PC-9 (cell line): ENCODE measurements at regions not wholly inside any gene's neighbourhood (a gene's known extent, or its start where the extent isn't known, plus 50 kb on each side); places are given as distances from the start of the nearest gene placed in this dataset.

Experiments
- BruUV-seq: library from RNA; stranded (reverse); fragments of 400-500 nt; replicated peaks from 2 replicates; lab custom pipeline; 2021; lab: Mats Ljungman, UMichigan
- CTCF ChIA-PET: fragments of 300-600 bp; sonication (Branson Sonifier 250); formaldehyde crosslinking; loops from one replicate; lab custom pipeline; 2022; ENCODE audit warnings: antibody characterized with exemption; lab: Charles Lee
- POLR2A ChIA-PET: fragments of 300-600 bp; sonication (Branson Sonifier 250); formaldehyde crosslinking; loops from one replicate; lab custom pipeline; 2022; ENCODE audit warnings: antibody characterized with exemption; ENCODE audit not compliant: unreplicated experiment; lab: Charles Lee
- DNase-seq, 2 experiments: peaks; one replicate each; pipeline versions ENCODE4 v3.0.0 to v3.0.0-alpha.2; 2015 to 2022; ENCODE audit warnings: mixed read lengths in 1 of 2
- H2AFZ ChIP-seq: fragments of 200-600 bp; sonication (generic); 2 replicates; pipeline ENCODE4 v1.8.1; 2017; ENCODE audit warnings: antibody characterized with exemption
- H3F3A ChIP-seq: fragments of 200-600 bp; sonication (generic); 2 replicates; pipeline ENCODE4 v1.8.1; 2017; ENCODE audit warnings: antibody characterized with exemption, mild to moderate bottlenecking, low read depth; ENCODE audit not compliant: insufficient read depth
- H3K27ac ChIP-seq: fragments of 200-600 bp; sonication (generic); 2 replicates; pipeline ENCODE4 v1.6.1; 2016; ENCODE audit warnings: mixed run types
- H3K27me3 ChIP-seq: fragments of 200-600 bp; sonication (generic); 2 replicates; pipeline ENCODE4 v1.6.1; 2016; ENCODE audit warnings: low read depth, mixed run types; ENCODE audit not compliant: insufficient read depth
- H3K36me3 ChIP-seq: fragments of 200-600 bp; sonication (generic); 2 replicates; pipeline ENCODE4 v1.6.1; 2016; ENCODE audit warnings: low read depth, mixed run types
- H3K4me1 ChIP-seq: fragments of 200-600 bp; sonication (generic); replicated peaks from 2 replicates; pipeline ENCODE4 v1.6.1; 2016; ENCODE audit warnings: mixed run types; ENCODE audit not compliant: insufficient read depth
- H3K4me2 ChIP-seq: fragments of 200-600 bp; sonication (generic); 2 replicates; pipeline ENCODE4 v1.6.1; 2017; ENCODE audit warnings: mixed run types
- H3K4me3 ChIP-seq: fragments of 200-600 bp; sonication (generic); 2 replicates; pipeline ENCODE4 v1.6.1; 2016; ENCODE audit warnings: mixed run types
- H3K79me2 ChIP-seq: fragments of 200-600 bp; sonication (generic); 2 replicates; pipeline ENCODE4 v1.6.1; 2017; ENCODE audit warnings: low read depth, mixed run types
- H3K9me2 ChIP-seq: fragments of 200-600 bp; sonication (generic); 2 replicates; pipeline ENCODE4 v1.8.1; 2017; ENCODE audit warnings: mild to moderate bottlenecking; ENCODE audit not compliant: insufficient read depth
- H3K9me3 ChIP-seq: fragments of 200-600 bp; sonication (generic); 2 replicates; pipeline ENCODE4 v1.8.1; 2016; ENCODE audit warnings: low read depth; ENCODE audit not compliant: insufficient read depth
- H4K20me1 ChIP-seq: fragments of 200-600 bp; sonication (generic); 2 replicates; pipeline ENCODE4 v1.8.1; 2017; ENCODE audit not compliant: insufficient read depth
- EZH2 ChIP-seq: fragments of 200-600 bp; sonication (generic); IDR thresholded peaks from 2 replicates; pipeline ENCODE4 v1.8.0; 2017; ENCODE audit warnings: antibody characterized with exemption, low read depth
- intact Hi-C: fragments of 100-400 bp; cut with micrococcal nuclease; formaldehyde crosslinking; loops from one replicate; pipeline ENCODE4 v1.10.0; 2022; ENCODE audit not compliant: unreplicated experiment
- TF ChIP-seq, protein P1 (sequence below): fragments of 200-600 bp; sonication (generic); conservative IDR thresholded peaks from 2 replicates; pipeline ENCODE4 v1.6.1; 2017; ENCODE audit warnings: mixed run types, antibody characterized with exemption, mild to moderate bottlenecking, moderate library complexity

- Histone ChIP-seq H3K79me2 (no peaks in the 10 kb centered on the region), H3K27ac (no peak overlapping the region), H3K36me3 (no peaks in the 10 kb centered on the region), H3F3A (no peaks in the 10 kb centered on the region), H4K20me1 (no peaks in the 10 kb centered on the region), H3K9me3 (no peaks in the 10 kb centered on the region), H3K4me3 (no peak overlapping the region), H3K4me1 (no peaks in the 10 kb centered on the region), H2AFZ (no peak overlapping the region), H3K9me2 (peaks cover 8% of the 10 kb centered on the region), H3K27me3 (no peaks in the 10 kb centered on the region), H3K4me2 (no peak overlapping the region)
- ChIA-PET CTCF (no interaction called here), POLR2A (no interaction called here)
- intact Hi-C loops, result no loop called here
- TF ChIP-seq EZH2, result no peak
- TF ChIP-seq, protein P1, sequence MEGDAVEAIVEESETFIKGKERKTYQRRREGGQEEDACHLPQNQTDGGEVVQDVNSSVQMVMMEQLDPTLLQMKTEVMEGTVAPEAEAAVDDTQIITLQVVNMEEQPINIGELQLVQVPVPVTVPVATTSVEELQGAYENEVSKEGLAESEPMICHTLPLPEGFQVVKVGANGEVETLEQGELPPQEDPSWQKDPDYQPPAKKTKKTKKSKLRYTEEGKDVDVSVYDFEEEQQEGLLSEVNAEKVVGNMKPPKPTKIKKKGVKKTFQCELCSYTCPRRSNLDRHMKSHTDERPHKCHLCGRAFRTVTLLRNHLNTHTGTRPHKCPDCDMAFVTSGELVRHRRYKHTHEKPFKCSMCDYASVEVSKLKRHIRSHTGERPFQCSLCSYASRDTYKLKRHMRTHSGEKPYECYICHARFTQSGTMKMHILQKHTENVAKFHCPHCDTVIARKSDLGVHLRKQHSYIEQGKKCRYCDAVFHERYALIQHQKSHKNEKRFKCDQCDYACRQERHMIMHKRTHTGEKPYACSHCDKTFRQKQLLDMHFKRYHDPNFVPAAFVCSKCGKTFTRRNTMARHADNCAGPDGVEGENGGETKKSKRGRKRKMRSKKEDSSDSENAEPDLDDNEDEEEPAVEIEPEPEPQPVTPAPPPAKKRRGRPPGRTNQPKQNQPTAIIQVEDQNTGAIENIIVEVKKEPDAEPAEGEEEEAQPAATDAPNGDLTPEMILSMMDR, result no peak
- no peak for DNase-seq
- no TSS peak for BruUV-seq
Observed at GRCh38 chr7:46622251-46622650, 701.2 kb upstream of the IGFBP3 start.

DNA sequence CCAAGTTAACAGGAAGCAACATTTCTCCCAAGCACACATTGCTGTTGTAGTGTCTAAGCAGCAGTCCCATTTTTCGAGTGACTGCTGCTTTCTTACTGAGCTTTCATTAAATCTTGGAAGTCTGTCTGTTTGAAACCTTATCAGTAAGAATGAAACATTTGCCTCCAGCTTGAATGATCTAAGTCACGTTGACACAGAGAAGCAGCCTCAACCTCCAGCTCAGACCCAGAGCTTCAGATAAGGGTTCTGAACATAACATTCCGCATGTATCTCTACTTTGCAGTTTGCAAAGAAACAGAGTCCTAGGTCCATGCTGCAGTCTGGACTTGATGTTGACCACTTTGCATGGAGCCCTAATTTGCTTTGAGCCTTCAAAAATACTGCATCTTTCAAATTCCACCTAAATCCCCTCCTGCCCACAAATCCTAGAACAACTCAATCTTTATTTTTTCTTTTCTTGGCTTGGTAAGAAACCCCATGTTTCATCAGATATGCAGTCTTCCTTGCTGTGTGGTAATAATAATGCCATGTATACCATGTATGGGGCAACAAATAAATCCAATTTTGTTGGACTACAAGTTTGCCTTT, 698.7 kb upstream of the IGFBP3 start:
- POLR2A ChIA-PET, result no interaction called here
- H2AFZ ChIP-seq, result no peak overlapping the region
- H3K4me2 ChIP-seq, result no peak overlapping the region
- CTCF ChIA-PET, result no interaction called here
- no peak overlapping the region for H3K27ac ChIP-seq
- TF ChIP-seq EZH2, result no peak
- TF ChIP-seq, protein P1, result no peak
- no peaks in the 10 kb centered on the region for H4K20me1 ChIP-seq
- no peak for DNase-seq
- peaks cover 8% of the 10 kb centered on the region for H3K9me2 ChIP-seq
- no peak overlapping the region for H3K4me3 ChIP-seq
- H3K27me3 ChIP-seq, result no peaks in the 10 kb centered on the region
- H3K4me1 ChIP-seq, result no peaks in the 10 kb centered on the region
- no peaks in the 10 kb centered on the region for H3K36me3 ChIP-seq
- no peaks in the 10 kb centered on the region for H3K79me2 ChIP-seq
- intact Hi-C loops, result no loop called here
- no peaks in the 10 kb centered on the region for H3K9me3 ChIP-seq
- BruUV-seq, result no TSS peak
- no peaks in the 10 kb centered on the region for H3F3A ChIP-seq

DNA sequence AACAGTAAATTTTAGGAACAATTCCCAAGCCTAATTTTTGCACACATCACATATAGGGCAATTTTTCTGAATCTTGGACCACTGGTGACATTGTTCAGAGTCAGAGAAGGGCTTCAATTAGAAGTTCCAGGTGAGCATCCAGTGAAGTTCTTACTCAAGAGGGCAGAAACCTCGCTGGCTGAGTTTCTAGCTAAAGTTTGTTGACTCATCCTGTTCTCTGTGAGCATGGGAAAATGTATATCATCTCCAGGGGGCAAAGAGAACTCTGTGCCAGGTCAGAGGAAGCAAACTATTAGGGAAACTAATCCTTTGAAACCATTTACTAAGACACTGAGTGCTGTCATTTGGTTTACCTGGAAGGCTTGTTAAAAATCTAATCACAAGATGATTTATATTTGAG, 695.6 kb upstream of the IGFBP3 start:
- BruUV-seq, result no TSS peak
- no peaks in the 10 kb centered on the region for H3K4me1 ChIP-seq
- POLR2A ChIA-PET, result no interaction called here

More for the DNA sequence above, 695.6 kb upstream of the IGFBP3 start:
- H3K79me2 ChIP-seq, result no peaks in the 10 kb centered on the region
- H3K36me3 ChIP-seq, result no peaks in the 10 kb centered on the region
- no peak overlapping the region for H3K4me3 ChIP-seq
- no peaks in the 10 kb centered on the region for H3K9me2 ChIP-seq
- H3K27me3 ChIP-seq, result no peaks in the 10 kb centered on the region
- intact Hi-C loops, result no loop called here
- H3K27ac ChIP-seq, result no peak overlapping the region
- no peaks in the 10 kb centered on the region for H3F3A ChIP-seq
- no peaks in the 10 kb centered on the region for H3K9me3 ChIP-seq
- DNase-seq, result peak in 1 of 2 experiments; percentile 39
- H3K4me2 ChIP-seq, result no peak overlapping the region
- TF ChIP-seq EZH2, result no peak
- TF ChIP-seq, protein P1, result no peak
- CTCF ChIA-PET, result no interaction called here
- H2AFZ ChIP-seq, result no peak overlapping the region
- no peaks in the 10 kb centered on the region for H4K20me1 ChIP-seq
